Activated CD4-positive, alpha-beta T cell treated with anti-CD3 and anti-CD28 coated beads, Interleukin-2, amount 50 U/mL, for 48 hours (primary cell): ENCODE measurements at regions not wholly inside any gene's neighbourhood (a gene's known extent, or its start where the extent isn't known, plus 50 kb on each side); places are given as distances from the start of the nearest gene placed in this dataset.
"Not testable (repeated sequence)": the region's sequence is repeated elsewhere in the genome, so short reads cannot be mapped to it uniquely, and the experiment has no call there.

ENCODE experiments used
- DNase-seq, 2 experiments: peaks; one replicate each; pipeline ENCODE4 v3.0.0-alpha.2; 2020

DNA sequence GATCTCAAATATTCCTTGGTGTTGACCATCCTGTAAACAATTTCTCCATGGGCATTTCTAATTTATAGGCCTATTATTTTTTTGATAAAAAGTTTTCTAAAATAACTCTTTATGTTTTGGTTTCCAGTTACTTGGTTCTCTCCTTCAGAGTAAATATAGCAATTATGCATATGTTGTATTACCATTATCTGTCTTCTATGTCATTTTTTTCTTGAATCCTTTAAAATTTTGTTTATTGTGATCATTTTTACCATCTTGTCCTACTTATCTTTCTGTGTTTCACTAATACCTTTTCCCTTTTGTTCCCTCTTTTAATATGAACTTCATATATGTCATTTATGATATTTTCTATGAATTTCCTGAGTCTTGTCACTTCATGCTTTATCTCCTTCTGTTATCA lies 341.1 kb downstream of the PDCD6IP start:
- DNase-seq = no peak

DNA sequence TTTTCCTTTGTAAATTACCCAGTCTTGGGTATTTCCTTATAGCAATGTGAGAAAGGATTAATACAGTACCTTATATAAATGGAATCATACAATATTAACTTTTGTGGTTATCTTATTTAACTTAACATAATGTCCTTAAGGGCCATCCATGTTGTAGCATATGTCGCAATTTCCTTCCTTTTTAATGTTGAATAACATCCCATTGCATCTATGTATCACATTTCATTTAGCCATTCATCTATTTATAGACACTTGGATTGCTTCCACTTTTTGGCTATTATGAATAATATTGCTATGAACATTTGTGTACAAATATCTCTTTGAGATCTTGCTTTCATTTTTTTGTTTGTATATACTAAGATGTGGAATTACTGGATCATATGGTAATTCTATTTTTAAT lies 342.2 kb downstream of the PDCD6IP start:
- DNase-seq = no peak

DNA sequence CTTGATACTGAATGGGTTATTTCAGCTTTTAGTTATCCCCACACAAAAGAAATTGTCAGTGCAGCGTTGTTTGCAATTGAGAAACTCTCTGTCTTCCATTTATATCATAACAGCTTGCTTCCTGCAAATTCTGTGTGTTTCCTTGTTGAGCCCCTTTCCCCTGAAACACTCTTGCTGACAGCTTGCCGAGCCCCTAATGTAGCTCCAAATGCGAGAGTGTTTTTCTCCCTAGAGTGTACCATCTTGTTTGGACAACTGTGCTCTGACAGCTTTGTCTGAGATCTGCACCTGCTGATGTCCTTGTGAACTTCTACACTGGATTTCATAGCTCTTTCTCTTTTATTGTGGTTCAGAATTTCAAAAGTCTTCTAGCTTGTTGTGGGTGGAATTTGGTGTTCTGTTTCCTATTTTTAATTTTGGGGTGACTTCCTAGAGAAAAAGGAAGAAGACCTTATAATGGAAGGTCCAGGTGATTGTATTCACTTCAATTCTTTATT lies 343.5 kb downstream of the PDCD6IP start:
- DNase-seq = no peak

DNA sequence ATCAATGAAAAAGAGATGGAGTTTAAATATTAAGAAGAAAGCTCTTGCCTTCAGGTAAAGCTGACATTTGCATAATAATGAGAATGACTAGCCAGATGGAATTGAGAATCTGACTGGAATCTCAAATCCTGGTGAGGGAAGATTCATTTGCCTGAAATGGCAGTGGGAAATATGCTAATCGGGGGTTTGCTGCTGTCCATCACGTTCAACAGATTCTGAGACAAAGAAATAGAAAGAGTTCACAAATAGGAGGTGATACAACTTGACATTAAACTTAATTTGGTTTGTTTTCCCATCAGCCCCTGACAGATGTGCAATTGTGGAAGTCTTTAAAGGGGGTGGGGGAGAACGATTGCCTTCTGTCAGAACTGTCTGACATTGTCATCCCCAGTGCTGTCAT lies 347.4 kb downstream of the PDCD6IP start:
- no peak for DNase-seq

DNA sequence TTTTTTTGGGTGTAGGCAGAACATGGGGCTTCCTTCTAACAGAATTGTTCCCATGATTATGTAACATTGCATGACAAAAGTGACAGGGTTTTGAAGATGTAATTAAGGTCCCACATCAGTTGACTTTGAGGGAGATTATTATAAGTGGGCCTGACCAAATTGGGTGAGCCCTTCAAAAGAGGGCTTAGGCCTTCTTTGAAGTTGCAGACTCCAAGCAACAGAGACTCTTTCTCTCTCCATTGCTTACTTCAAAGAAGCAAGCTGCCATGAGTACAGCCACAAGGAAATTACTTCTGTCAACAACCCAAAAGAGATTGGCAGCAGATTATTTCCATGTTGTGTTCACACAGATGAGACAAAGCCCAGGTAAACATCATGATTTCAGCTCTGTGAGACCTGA lies 348.2 kb downstream of the PDCD6IP start:
- DNase-seq = no peak

DNA sequence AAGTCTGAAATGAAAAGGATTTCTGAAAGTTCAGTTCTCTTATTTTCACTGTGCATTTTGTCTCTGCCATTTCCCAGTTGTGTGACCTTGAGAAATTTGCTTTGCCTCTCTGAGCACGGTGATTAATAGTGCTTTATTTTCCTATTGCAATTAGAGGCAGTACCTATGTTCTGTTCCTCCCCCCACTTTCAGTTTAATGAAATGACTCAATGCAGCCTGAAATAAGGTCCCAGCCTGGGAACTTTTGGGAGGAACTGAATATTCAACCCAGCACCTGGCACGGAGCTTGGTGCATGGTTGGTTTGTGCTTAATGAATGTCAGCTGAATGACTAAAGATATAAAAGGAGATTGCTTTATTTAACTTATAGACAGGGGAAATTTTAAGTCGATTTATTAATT lies 352.6 kb downstream of the PDCD6IP start:
- no peak for DNase-seq

DNA sequence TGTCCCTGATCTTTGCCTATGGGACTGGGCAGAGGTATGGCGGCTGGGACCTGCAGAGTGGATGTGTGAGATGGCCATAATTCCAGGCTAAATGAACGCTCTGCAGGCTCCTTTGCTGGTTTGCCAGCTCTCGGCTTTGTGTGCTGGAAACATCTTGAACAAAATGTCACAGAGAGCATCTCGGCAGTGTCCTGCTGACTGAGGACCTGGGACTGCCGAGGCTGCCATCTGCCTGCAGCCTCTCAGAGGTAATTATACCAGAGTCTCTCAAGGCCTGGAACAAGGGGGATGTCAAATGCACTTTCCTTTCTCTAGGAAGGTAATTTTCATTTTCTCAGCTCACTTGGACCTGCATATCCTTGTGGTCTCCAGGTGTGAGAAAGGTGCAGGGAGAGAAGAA lies 354.2 kb downstream of the PDCD6IP start:
- no peak for DNase-seq

DNA sequence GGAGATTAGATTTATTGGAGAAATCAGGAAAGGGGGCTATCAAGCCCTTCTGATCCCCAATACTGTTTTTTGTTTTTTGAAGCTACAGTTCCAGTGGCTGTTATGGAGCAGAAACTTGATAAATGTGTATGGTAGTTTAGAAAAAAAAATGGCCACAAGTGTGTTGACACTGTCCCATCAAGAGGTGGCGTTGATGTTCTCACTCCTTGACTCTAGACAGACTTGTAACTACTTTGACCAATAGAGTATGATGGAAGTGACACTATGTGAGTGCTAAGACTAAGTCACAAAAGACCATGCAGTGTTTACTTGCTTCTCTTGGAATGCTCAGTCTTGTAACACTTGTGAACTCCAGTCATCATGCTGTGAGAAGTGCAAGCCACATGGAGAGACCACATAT lies 356.7 kb downstream of the PDCD6IP start:
- DNase-seq = no peak

DNA sequence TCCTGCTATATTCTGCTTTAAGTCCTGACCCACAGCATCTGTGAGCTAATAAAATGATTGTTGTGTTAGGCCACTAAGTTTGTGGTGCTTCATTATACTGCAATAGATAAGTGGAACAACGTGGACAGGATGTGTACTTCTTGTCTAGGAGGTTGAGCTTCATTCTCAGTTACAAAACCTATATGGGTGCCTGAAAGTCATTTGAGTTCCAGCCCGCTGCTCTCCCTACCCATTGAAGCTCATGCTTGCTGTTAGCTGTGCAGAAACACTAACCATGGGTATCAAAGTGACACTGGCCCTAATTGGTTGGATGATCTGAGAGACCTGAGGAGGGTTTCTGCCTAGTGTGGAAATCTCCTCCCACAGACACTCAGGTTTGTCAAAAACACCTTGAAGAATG lies 357.2 kb downstream of the PDCD6IP start:
- DNase-seq = no peak

DNA sequence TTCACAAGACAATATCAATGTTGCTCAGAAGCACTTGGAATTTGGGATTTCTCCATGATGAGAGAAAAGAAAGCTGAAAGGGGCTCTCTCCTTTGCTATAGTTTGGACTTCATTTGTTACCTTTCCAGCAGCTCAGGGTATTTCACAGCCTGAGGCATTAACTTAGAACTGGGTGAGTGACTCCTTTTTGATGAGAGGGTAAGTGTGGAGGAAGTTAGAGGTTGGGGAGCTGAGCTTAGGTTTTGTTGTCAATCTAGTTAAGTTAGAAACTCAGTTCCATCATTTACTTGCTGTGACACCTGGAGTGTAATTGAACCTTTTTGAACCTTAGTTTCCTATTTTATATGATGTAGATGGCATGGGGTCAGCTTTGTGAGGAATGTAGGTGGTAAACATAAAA lies 359.1 kb downstream of the PDCD6IP start:
- DNase-seq = no peak

DNA sequence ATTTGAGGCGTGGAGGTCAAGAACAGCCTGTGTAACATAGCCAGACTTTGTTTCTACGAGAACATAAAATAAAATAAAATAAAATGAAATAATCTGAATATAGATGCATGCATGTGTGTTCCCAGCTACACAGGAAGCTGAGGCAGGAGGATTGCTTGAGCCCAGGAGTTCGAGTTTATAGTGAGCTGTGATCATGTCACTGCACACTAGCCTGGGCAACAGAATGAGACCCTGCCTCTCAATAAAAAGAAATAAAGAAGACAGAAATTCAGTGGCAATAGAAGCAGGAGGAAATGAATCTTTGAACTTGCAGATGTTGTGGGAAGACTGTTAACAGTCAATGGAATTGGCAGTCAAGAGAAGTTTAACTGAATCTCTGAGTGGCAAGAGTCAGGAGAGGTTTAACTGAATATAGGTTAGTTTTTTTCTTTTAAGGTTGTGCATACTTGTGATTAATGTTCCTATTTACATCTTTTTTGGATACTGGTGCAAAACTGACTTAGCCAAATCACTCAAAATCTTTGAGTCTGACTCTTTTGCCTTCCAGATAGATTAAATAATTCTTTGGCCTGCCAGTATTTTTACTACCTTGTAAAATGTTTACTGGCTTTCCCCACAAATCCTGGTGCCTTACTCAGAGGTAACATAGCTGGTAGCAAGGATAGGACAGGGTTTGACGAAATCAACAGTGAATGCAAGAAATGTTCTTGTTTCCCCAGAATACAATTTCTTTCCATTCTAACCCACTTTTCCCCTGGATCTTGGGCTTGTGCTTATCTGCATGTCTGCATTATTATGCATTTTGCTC lies 361.4 kb downstream of the PDCD6IP start:
- no peak for DNase-seq

DNA sequence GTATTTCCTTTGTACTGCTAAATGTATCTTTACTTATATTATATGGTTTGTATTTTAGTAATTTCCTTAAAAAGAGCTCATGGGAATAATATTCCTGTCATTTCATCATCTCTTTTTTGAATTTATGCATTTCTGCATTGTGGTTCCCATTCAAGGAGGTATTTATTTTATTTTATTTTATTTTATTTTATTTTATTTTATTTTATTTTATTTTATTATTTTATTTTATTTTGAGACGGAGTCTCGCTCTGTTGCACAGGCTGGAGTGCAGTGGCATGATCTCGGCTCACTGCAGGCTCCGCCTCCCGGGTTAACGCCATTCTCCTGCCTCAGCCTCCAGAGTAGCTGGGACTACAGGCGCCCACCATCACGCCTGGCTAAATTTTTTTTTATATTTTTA lies 371.2 kb downstream of the PDCD6IP start:
- DNase-seq = not testable (repeated sequence)

DNA sequence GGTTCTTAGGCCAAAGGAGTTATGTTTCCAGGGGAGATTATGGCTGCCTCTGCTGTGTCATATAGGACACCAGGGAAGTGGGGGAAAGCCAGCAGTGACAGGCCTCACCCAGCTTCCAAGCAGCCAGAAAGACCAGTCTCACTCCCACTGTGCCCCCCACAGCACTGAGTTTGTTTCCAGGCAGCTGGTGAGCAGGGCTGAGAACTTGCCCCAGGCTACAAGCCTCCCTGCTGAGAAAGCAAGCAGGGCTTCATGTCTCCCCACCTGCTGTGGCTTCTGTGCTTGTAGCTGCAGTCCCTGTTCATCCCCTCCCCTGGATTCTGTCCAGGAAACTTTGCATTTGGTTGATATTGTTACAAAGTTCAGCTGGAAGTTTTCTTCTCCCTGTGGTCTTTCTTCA lies 376.3 kb downstream of the PDCD6IP start:
- DNase-seq = no peak

DNA sequence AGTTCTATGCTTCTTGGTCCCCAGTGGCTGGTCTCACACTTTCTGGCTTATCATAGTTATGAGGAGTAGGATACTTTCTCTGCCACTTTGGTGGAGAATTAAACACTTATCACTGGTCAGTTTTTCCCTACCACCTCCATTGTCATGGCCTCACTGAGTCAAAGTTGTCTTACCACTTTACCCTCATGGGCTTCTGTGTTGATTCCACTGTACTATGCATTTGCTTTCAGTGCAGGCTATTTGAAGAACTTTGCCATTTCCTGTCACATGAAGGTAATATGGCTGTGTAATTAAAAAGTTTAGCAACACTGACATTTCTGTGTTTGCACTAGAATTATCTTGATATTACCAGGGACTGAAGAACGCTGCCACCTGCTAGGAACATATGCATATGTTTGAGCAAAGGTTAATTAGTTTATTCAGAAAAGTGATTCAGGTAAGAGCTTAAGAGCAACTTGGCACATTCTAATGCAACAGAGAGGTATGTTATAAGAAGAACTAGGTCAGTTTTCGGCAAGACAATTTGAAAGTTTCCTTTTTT lies 377.3 kb downstream of the PDCD6IP start:
- DNase-seq = no peak

DNA sequence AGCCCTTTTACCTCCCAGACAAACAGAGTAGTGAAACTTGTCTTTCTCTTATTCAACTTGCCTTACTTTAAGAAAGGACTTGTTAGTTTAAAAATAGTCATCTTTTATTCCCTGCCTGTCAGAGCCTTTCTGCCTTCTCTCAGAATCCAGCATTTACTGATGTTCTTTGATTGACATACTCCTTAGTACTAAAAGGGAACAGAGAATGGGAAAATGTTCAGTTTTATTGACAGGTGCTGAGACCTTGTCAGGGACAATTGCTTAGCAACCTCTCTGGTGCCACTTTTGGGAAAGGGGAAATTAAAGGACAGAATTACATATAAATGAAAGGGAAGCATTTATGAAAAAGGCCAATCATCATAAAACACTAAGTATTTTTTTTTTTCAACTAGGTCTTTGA lies 378.3 kb downstream of the PDCD6IP start:
- DNase-seq = no peak

DNA sequence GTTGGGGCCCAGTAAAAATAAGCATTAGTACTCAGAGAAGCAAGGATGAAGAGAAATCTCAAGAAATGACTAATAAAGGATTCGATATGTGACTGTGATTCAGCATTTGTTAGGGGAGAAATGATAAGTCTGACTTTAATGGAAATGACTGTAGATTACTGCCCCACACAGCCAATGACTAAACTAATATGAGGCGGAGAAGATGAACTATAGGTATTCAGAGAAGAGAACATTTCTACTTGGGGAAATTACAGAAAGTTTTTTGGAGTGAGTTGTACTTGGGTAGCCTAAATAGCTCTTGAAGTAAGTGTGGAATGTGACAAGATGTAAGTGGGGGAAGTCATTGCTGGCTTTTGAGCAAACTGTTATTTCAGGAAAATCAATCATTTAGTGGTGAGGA lies 380.0 kb downstream of the PDCD6IP start:
- no peak for DNase-seq

DNA sequence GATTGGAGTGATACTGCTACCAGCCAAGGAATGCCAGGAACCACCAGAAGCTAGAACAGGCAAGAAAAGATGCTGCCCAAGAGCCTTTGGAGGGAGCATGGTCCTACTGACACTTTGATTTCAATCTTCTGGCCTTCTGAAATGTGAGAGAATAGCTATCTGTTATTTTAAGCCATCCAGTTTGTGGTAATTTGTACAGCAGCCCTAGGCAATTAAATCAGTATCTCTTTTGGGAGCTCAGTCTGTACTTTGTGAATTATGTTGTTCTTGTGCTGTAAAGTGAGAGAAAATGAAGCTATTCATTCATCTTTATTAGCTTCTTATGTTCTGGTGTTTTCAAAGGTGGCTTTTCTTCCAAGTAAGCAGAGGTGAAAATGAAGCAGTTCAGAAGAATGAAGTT lies 381.3 kb downstream of the PDCD6IP start:
- no peak for DNase-seq

DNA sequence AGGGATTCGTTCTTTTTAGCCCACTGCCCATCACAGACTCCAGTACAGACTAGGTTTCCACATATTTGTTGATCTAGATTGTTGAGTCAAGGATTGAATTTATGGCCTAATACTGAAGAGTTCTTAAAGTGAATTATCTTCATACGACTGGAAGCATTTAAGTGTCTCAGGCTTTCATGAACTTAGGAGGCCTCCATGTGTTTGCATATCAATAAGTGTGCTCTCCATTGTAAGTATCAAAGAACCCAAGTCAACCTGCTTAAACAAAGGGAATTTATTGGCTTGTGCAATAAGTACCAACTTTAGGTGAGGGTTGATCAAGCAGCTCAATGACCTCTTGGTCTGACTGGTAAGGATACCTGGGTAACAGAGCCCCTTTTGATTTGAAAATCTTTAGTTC lies 382.1 kb downstream of the PDCD6IP start:
- no peak for DNase-seq

DNA sequence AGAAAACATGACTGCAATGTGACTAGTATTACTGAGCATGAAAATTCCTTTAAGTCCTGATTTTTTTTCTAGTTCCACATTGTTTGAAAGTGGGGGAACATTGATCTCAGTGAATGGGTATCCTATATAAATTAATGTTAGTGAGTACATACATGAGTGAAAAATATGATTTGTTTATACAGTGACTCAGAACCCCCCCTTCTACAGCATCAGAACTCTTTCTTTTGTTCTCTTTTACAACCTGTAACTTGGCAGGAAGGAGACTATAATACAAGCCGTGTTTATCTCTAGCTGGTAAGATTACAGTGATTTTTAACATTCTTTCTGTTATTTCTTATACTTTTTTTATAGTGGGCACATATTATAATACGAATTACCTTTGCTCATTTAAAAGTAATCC lies 384.7 kb downstream of the PDCD6IP start:
- no peak for DNase-seq

DNA sequence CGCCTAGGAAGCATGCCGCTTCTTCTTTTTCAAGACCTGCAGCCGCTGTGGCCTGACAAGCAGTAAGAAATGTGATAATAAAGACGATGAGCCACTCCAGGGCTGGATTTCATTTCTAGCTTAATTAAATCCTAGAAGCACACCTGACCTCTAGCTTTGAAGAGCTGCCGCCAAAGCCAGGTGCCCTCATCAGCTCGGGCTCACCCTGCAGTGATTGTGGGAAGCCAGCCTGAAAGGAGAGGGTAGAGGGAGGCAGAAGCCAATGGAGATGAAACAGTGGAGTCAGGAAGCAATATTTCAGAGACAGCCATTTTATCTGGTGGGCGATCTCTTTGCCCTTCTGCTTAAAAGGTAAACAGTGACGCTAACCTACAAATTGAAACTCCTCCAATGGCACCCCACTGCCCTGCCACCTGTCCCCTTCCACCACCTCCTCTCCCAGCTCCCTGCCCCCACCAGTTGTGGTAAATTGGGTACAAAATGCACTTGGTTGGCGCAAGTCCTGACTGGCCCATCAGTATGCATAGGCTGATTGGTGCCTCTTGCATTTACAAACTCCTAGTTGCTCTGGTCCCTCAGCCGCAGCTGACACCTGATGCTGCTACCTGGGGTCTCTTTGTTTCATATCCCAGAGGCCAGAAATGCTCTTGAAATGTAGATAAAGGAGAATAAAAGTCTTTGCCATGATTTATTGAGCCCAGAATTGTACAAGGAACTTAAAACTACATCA lies 385.3 kb downstream of the PDCD6IP start:
- DNase-seq = no peak

DNA sequence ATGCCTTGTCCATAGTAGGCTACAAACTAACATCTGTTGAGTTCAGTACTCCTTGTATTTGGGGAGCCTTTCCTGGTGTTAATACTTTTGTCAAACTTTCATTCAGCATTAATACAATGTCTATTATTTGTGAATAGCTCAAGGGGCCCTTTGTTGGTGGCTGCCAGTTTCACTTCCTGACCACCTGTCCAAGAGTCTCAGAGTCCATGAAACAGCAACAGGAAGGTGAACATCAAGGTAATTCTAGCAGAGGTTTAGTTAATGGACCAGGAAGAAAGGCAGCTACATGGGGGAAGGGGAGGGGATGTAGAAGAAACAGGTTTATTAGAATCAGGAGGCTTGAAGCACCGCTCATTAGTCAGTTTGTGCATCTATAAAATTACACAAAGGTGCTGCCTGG lies 386.9 kb downstream of the PDCD6IP start:
- DNase-seq = no peak

DNA sequence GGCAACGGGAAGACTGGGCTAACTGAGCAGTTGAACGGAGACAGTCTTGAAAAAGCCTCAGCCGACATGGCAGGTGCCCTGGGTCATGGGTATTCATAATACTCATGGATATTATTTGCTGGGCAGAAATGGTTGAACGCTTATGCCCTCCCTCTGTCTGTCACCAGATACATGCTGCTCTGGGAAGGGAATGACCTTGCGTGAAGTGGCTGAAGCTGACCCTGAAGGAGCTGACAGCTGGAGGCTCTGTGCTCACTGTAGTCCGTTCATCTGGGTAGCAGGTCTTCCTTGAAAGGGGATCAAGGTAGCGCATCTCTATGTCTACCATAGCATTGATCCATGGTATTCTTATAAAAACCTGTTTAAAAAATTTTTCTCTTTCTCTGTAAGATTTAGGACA lies 390.7 kb downstream of the PDCD6IP start:
- DNase-seq = no peak

DNA sequence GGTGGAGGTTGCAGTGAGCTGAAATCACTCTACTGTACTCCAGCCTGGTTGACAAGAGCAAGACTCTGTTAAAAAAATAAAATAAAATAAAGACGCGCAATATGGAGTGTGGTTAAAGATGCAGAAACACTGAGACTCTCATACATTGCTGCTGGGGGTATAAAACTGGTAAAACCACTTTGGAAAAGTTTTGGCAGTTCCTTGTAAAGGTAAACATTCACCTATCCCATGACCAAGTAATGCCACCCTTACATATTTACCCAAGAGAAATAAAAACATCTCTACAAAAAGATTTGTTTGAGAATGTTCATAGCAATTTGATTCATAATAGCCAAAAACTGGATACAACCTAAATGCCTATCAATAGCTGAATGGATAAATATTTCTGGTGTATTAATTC lies 398.5 kb downstream of the PDCD6IP start:
- DNase-seq = no peak

DNA sequence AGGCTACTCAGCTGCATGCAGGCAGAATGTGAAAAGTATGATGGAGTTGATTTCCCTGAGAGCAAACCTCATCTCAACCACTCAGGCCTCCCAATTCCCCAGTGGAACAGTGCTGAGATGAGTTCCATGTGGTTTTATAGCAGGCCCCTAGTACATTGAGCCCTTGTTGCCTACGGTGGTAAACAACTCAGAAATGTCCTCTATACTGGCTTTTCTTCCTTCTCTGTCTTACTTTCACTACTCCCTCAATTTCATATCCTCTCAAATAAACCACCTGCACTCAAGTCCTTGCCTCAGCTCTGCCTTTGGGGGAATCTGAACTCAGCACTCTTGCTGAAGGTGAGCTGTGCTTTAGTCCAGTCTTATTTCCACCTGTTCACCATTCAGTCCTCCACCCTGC lies 399.9 kb downstream of the PDCD6IP start:
- no peak for DNase-seq
